ENCODE measurements at regions not wholly inside any gene's neighbourhood (a gene's known extent, or its start where the extent isn't known, plus 50 kb on each side); places are given as distances from the start of the nearest gene placed in this dataset.

GRCh38 chr2:204184226-204184625, 247.7 kb downstream of the ICOS start:
- no peak overlapping the region for H3K14ac ChIP-seq (ENCODE audit: insufficient read depth, low read length)
- TF ChIP-seq, protein P1, sequence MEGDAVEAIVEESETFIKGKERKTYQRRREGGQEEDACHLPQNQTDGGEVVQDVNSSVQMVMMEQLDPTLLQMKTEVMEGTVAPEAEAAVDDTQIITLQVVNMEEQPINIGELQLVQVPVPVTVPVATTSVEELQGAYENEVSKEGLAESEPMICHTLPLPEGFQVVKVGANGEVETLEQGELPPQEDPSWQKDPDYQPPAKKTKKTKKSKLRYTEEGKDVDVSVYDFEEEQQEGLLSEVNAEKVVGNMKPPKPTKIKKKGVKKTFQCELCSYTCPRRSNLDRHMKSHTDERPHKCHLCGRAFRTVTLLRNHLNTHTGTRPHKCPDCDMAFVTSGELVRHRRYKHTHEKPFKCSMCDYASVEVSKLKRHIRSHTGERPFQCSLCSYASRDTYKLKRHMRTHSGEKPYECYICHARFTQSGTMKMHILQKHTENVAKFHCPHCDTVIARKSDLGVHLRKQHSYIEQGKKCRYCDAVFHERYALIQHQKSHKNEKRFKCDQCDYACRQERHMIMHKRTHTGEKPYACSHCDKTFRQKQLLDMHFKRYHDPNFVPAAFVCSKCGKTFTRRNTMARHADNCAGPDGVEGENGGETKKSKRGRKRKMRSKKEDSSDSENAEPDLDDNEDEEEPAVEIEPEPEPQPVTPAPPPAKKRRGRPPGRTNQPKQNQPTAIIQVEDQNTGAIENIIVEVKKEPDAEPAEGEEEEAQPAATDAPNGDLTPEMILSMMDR (conservative IDR thresholded peaks at IDR 0.05): no peak
- no peak overlapping the region for H4K91ac ChIP-seq (ENCODE audit: insufficient read length, low read depth, low read length)
- no peak overlapping the region for H3K27ac Mint-ChIP-seq
- H2AK5ac ChIP-seq (ENCODE audit: insufficient read length, low read length): no peak overlapping the region
- no CpG with 5 or more reads among the region's 4 CpGs for WGBS (ENCODE audit: extremely low coverage, insufficient read length, low lambda C conversion rate)
- no peak overlapping the region for H2BK12ac ChIP-seq (ENCODE audit: insufficient read length, low read depth, low read length)
- H3K56ac ChIP-seq (ENCODE audit: insufficient read length, low read depth, low read length): no peak overlapping the region
- no peak overlapping the region for H4K8ac ChIP-seq (replicated peaks; ENCODE audit: insufficient read length, low read depth, low read length)
- no peak overlapping the region for H3K23ac ChIP-seq (ENCODE audit: insufficient read length, low read depth, low read length)
- H3K27me3 ChIP-seq (ENCODE audit: insufficient read depth, low read length): no peaks in the 10 kb centered on the region
- H2BK120ac ChIP-seq (ENCODE audit: low read depth, low read length, poor library complexity, severe bottlenecking): no peak overlapping the region
- no peak overlapping the region for H2BK15ac ChIP-seq (ENCODE audit: low read depth, low read length)
- H3K79me1 ChIP-seq (ENCODE audit: insufficient read depth, low read depth, low read length, poor library complexity, severe bottlenecking): no peaks in the 10 kb centered on the region
- H3K23me2 ChIP-seq (ENCODE audit: insufficient read length, low read depth, low read length, poor library complexity, severe bottlenecking): no peaks in the 10 kb centered on the region
- no peak overlapping the region for H3K4me2 ChIP-seq (ENCODE audit: insufficient read depth, insufficient read length, low read length)
- no peak for DNase-seq
- no peak overlapping the region for H3K18ac ChIP-seq (ENCODE audit: insufficient read length, low read depth, low read length)
- no peaks in the 10 kb centered on the region for H4K20me1 ChIP-seq (ENCODE audit: control insufficient read depth, insufficient read depth, insufficient read length)
- no peaks in the 10 kb centered on the region for H3K36me3 Mint-ChIP-seq (ENCODE audit: insufficient read depth in 1 of 3, low read depth in 3 of 3)
- peaks cover 3 to 5% of the 10 kb centered on the region in 2 experiments; a peak in 2 of 4 replicates for H3K4me1 Mint-ChIP-seq
- H2AFZ ChIP-seq (ENCODE audit: low read length): no peak overlapping the region
- no peak overlapping the region for H3T11ph ChIP-seq (ENCODE audit: low read length)
- no peak overlapping the region for H3K4ac ChIP-seq (ENCODE audit: low read depth, low read length)
- H2BK20ac ChIP-seq (ENCODE audit: low read depth, low read length, poor library complexity, severe bottlenecking): no peak overlapping the region
- no peaks in the 10 kb centered on the region for H3K79me2 ChIP-seq (ENCODE audit: insufficient read depth, low read length)
- H3K9me3 ChIP-seq (ENCODE audit: control insufficient read depth, low read depth, low read length): no peaks in the 10 kb centered on the region
- no peaks in the 10 kb centered on the region for H3K4me1 ChIP-seq (ENCODE audit: insufficient read depth, low read length)
- no peak overlapping the region for H3K9ac ChIP-seq (ENCODE audit: extremely low read depth, insufficient read length, low read length)
- no peak overlapping the region for H3K27ac ChIP-seq (ENCODE audit: insufficient read length, low read depth, low read length)
- H4K5ac ChIP-seq (ENCODE audit: insufficient read length, low read depth, low read length): no peak overlapping the region
- H2BK5ac ChIP-seq (ENCODE audit: insufficient read length, low read length): no peak overlapping the region
- H3K9me3 Mint-ChIP-seq: no peaks in the 10 kb centered on the region
- H3K4me3 Mint-ChIP-seq: no peak overlapping the region
- no peaks in the 10 kb centered on the region for H3K27me3 Mint-ChIP-seq (ENCODE audit: low read depth)

Data from H9 (cell line).